HG02885 (cell line): ENCODE measurements at regions not wholly inside any gene's neighbourhood (a gene's known extent, or its start where the extent isn't known, plus 50 kb on each side); places are given as distances from the start of the nearest gene placed in this dataset.

Experiments used
- ATAC-seq: cut with Tn5 transposase; IDR thresholded peaks from one replicate; pipeline ENCODE4 v1.9.1; 2021; ENCODE audit warnings: mild to moderate bottlenecking; ENCODE audit not compliant: unreplicated experiment, poor library complexity

DNA sequence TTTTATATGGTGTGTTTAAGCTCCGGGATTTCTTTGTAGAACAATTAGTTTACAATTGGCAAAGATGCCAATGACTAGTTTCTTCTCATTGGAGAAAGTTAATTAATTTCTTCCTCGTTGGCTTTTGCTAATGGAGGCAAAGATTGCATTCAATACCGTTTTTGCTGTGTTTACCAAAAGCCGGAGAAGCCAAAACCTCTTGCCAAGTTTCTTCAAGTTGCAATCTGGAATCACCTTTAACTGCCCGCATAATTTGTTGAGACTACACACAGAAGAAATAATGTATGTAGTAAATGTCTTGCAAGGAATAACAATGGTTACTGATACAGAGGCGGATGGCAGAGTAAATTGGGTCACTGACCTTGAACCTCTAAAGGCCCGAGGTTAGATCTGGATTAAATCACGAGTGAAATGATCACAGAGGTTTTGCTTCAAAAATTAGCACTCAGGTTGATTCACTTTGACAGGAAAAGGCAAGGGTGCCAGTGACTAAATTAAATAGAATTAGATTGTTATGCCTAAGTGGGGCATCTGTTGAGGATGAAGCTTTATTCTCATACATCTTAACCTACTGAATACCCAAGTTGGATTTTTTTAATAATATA lies 732.1 kb upstream of the NR2F2 start:
- no peak for ATAC-seq

DNA sequence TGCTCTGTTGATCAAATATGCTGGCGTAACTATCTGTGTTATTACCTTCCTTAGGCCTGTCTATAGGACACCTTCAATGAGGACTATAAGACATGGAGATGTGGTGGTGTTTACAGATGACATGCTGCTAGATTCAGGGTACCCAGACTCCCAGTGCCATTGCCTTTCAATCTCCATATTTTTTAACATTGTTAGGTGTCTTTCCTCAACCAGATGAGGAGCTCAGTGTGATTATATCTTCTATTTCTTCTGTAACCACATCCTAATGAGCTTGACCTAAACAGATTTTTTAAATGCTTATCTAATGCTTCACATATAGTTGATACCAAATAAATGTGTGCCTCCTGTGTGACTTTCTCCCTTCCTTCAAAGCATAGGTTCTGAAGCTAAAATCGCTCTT lies 730.1 kb upstream of the NR2F2 start:
- ATAC-seq = no peak

DNA sequence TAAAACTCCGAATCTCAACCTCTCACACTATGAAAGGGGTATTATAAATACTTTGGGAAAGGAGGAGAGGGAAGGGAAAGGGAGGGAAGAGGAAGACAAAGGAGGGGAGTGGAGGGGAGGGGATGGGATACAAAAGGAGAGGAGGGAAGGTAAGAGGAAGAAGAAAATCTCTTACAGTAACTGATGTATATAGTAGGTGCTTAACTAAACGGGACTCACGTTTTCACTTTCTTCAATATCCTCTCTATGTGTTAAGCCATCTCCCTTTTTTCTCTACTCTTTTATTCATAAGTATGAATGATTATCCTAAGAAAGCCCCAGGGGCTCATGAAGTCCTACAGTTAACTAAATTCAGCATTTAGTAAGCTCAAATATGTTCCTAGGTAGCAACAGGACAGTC lies 729.6 kb upstream of the NR2F2 start:
- ATAC-seq = no peak

DNA sequence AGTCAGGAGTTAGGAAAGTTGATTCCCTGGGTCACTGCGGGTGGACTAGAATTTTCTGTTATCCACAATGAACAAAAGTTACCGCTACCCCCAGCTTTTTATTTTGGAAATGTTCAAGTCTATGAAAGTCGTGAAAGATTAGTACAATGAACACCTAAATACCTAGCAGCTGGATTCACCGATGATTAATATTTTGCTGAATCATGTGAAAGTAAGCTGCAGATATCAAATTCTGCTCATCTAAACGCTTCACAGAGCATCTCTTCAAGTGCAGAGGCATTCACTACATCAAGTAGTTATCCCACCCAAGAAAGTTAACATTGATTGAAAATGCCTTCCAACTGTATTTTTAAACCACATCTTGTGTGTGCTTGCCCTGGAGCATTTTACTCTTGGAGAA lies 729.0 kb upstream of the NR2F2 start:
- ATAC-seq = no peak

DNA sequence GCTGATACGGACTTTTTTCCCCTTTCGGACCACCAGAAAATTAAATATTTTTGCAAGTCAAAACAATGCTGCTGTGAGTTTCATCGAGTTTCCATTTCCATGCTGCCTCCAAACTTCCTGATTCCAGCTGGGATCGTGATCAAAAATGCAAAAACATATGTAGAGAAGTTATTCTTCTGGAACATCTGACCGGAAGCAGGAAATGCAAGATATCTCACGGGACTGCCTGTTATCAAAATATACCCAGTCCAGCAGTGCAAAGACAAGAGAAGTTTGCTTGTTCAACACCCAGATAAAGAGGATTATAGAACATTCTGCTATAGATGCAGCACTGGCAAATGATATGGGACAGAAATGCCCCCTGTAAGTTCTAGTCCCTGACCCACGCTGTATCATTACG lies 726.7 kb upstream of the NR2F2 start:
- ATAC-seq = no peak

DNA sequence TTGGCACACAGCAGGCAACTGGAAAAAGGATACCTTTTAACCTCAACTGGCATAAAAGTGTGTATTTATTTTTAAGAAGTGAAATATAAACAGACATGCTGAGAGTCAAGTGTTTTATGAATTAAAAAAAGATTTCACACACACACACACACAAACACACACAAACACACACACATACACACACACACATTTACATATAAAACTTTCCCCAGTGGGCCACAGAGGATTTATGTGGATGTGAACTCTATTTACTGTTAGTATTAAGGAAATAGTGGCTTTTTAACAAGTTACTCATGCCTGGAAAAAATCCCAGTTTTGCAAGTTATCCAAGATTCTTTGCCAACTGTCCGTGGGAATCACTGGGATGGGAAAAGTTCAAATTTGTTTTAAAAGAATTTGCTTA lies 725.9 kb upstream of the NR2F2 start:
- no peak for ATAC-seq

DNA sequence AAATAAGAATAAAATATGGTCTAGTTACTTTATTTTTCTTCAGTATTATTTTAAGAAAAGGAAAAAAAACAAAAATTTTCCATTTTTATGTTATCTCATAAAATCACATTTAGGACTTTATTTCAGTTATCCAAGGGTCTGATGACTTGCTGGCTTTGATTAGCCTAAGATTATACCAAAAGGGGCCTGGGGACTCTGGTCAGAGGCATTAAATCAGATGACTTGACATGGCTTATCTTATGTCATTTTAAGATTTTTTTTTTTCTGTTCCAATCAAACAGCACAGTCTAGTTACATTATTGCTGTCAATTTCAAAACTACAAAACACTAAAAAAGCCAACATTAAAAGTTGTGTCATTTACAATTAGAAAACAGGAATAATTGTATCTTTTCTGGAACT lies 725.4 kb upstream of the NR2F2 start:
- no peak for ATAC-seq

DNA sequence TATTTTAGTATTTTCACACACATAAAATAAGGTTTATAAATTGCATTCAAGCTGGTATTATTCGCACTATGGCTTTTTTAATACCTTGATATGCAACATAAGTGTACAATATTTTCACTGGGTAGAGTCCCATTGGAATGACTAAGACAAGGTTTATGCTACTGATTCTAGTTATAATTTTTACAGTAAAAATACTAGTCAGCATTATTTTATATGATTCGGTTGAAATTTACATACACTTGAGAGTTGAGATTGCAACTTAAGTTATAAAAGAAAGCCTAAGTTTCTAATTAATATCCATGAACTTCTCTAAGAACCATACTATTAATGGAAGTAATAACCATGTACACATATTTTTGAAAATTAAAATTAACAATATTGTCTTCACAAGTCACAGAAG lies 723.9 kb upstream of the NR2F2 start:
- no peak for ATAC-seq

DNA sequence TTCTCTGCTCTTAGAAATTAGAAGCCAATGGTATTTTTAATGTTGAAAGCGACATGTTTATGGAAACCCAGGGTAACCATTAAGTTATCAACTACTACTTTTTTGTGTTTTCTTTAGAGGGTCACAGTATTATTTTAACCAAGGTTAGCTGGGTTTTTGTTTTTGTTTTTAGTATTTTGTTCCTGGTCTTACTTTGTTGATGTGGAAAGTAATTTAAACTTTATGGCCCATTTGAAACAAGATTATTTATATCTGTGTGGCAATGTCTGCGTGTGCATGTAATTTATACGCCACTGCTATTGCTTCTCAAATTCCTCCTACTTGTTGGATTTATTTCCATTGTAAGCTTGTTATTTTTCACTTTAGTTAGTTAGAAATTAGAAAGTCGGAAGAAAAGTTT lies 722.1 kb upstream of the NR2F2 start:
- no peak for ATAC-seq

DNA sequence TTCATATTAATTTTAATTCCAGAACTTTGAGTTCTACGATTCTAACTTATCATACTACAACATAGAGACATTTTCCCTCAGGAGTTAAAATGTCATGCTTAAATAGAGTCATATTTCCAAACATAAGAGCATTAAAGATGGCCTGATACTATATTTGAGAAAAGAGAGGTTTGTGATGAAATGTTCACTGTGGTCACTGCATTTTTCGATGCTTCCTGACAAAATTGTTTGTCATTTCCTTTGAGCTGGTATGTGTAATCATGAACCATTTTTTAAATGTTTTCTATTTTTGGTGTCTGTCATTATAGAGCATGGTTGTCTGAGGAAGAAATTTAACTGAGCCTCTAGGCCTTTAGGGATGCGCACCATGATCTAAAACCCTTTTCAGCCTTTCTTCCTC lies 721.4 kb upstream of the NR2F2 start:
- ATAC-seq = no peak

DNA sequence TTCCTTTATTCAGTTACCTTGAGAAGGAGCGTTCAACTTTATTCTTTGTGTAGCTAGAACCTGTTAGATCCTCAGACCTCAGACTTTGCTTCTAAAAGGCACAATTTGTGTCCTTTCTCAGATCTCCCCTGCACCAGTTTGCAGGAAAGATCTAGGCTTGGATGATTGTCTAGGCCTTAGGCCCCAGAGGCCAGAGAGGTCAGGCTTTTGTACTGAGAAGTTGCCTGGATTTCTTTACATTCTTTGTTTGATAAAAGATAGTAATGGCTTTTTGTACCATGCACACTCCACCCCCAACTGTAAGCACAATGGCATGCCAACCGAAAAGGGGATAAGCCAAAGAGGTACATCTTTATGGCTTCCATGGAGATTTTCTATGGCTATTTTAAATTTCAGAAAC lies 719.6 kb upstream of the NR2F2 start:
- ATAC-seq = no peak

DNA sequence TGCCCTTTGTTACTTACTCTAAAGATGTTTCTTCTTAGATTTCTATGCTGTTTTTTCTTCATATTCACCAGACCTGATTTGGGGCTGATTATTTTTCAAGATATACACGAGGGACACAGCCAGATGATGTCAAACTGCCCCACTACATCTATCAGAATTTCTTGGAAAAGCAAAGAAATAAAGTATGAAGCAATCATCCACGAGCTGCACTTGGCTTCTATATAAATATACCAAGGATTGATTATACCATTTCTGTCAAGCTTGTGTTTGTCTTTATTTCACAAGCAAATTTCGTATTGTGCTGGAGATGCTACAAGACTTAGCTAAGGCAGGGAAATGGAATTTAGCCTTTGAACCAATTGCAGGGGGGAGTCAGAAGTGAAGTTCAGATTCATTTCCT lies 715.1 kb upstream of the NR2F2 start:
- ATAC-seq = no peak

DNA sequence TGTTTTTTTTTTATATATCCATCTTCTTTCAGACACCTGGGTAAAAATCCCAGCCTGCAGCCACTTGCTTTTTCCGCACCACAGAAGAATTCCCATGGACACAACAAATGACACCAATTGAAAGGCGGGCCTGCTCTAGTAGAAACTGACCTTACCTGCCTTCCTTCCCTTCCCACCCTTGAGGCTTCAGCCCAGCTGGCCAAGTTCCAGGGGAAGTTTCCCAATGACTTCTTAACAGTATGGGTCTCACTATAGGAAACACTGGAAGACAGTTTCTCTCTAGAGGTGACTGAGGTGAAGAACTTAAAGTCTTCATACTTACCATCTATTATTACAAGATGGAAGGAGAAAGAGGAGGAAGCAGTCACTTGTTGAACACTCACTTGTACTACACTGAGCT lies 714.2 kb upstream of the NR2F2 start:
- ATAC-seq = no peak

DNA sequence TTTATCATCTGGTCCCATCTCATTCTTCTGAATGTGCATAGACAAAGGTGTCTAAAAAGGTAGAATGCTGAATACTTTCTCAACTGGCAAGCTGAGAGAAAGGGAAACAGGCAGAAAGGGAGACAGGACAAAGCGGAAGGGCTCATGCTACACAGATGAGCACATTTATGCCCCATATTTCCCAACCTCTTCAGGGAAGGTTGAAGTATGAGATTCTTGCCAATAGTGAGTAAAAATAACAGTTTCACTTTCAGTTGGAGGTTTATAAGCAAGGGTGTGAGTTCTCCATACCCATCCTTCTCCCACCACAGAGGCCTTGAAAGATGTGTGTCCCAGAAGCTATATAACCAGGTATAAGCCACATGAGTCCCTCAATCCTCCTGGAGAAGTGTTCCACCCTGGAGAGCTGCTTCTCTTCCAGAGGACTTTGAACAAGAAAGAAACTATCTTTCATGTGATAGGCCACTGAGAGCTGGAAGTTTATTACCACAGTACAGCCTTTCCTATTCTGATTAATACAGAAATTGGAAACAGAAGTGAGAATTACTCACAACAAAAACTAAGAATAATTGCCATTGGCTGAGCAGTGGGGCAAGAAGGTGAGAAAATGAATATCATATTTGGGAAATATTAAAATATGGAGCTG lies 709.4 kb upstream of the NR2F2 start:
- ATAC-seq = no peak

DNA sequence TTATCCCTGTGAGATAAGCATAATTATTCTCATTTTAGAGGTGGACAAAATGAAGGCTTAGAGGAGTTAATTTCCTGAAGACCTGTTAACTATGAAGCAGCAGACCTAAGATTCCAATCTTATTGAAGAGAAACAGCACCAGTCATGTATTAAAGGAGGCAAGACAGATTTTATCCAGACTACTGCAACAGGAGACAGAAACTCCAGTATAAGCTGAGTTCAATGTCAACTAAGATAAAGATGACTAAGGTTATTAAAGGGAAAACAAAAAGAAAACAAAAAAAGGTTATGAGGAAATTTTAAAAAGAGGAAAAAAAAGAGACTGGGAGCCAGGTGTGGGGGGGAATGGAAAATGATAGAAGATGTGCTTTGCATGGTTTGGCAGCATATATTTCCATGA lies 707.7 kb upstream of the NR2F2 start:
- ATAC-seq = no peak

DNA sequence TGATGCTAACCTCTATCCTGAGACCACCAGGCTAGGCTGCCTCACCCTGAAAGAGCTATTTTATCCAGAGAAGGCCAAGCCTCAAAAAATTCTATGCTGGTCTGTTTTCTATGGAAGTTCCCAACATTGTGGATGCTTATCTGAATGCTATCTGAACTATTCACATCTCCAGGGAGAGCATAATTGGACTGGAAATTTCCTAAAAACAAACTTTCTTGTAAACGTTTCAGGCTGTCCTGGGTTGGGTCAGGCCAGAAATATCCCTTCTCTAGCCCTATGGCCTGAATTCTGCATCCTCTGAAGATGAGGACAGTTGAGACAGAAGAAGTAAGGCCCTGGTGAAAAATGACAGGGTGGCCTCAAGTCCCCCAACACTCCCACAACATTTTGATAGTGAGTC lies 706.4 kb upstream of the NR2F2 start:
- no peak for ATAC-seq

DNA sequence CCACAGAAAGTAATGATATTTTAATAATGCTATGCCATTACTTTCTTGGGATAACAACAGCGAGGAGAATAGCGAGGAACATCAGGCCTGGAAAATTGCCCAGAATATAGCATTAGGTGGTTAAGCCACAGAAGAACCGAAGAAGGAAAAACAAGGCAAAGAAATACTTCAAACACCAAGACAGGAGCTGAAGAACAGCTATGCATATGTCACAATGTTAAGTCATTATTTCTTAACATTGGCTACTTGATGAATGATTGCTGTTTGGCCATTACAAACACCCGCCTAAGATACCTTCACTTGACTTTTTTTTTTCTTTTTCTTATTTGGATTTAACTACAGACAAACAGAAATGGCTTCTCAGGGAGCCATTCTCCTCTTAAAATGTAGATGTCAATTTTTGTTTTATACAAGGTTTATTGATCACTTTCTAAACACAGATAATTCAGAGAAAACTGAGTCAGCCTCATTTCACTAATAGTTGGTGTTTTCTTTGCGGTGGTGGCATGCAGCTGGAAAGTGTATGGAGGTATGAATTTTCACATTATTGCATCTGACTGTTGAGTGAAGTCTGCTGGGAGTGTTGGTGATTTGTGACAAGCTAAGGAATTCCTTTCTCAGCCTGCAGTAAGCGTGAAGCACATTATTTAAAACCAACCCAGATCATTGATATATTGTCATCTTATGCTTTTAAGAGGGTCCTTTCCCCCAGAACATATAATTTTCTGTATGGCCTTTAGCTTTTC lies 705.7 kb upstream of the NR2F2 start:
- no peak for ATAC-seq

DNA sequence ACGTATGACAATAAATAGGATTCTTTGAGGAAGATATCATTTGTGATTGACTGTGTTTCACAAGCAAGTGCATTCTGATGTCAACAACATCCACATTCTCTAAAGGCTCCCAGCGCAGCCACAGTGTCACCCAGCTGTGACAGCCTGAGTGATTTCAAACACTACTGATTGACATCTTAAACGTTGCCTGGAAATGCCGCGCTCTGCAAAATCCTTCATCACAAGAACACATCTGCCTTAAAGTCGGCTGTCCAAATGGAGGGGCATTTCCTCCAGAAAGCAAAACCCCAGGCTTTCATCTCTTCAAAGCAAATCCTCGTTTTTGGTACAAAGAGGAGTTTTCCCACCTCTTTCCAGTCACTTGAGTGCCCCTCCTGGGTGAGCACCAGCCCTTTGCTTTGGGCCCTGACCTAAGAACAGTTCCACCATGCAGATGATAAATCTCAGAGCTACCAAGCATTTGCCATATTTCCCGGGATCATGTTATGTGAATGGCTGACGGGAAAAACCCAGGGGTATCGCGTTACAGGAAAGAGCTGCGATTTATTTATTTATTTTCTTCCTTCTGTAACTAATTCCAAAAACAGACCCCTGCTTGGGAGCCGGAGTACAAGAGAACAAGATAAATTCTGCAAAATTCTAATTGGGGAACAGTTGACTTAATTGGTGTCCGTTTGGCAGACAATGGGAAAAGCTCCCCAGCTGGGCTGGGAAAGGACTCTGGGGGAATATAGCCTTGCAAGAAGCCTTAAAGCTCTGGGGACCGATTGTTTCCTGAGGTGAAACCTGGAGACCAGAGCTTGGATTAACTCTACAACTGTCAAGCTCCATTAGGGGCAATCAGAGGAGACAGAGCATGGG lies 703.8 kb upstream of the NR2F2 start:
- no peak for ATAC-seq

DNA sequence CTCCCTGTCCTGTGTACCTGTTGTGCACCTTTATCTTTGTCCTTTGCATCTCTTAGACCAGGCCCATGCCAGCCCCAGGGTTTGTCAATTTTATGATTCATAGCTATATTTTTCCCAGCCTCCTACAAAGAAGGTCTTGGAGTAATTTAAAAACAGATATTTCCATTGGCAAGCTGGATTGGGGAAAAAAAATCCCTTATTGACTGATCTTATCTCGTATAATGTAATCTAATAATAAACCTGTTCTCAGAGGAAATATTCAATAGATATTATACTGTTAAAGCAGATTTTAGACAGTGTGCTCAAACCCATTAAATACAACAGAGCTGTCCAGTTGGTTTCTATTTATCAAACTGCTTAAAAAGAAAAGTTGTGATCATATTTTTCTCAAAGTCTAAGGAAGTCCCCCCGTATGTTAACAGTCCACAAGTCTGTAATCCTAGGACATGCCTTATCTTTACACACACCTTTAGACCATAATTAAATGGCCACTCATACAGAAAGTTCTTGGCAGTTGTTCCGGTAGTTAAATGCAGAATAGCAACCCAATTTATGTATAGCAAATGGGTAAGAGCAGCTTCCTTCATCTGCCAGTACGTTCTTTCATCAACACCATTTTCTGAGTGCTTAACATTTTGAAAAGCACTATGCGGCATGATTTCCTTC lies 700.9 kb upstream of the NR2F2 start:
- no peak for ATAC-seq

DNA sequence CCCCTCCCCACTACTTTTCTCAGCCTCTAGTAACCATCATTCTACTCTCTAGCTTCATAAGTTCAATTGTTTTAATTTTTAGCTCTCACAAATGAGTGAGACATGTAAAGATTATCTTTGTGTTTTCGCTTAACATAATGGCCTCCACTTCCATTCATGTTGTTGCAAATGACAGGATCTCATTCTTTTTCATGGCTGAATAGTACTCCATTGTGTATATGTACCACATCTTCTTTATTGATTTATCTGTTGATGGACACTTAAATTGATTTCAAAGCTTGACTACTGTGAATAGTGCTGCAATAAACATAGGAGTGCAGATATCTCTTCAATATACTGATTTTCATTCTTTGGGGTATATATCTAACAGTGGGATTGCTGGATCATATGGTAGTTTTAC lies 699.8 kb upstream of the NR2F2 start:
- ATAC-seq = no peak

DNA sequence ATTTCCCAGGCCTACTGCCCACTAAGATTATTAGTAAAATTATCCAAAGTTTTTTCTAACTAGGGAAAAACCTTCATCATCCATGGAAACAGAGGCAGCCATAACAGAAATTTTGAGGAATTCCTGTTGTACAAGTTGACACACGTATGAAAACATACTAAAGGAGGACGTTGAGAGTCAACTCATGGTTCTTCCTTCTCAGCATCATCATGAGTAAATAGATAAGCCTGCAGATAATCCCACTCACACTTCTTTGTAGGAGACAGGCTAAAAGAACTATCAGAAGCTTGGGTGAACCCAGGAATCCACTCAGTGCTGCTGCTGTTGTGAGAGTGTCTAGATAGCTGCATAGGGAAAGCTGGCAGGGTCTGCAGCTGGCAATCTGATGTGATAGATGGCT lies 694.8 kb upstream of the NR2F2 start:
- ATAC-seq = no peak
